Stimulated activated naive B cell treated with anti-CD40 and anti-IgM and Interleukin-4, amounts not matched to agents 10 μg/mL and 1 μg/mL and 100 μg/mL, for 72 hours (primary cell): ENCODE measurements at regions not wholly inside any gene's neighbourhood (a gene's known extent, or its start where the extent isn't known, plus 50 kb on each side); places are given as distances from the start of the nearest gene placed in this dataset.
"Not testable (repeated sequence)": the region's sequence is repeated elsewhere in the genome, so short reads cannot be mapped to it uniquely, and the experiment has no call there.

Source experiments
- ATAC-seq, 2 donors: fragments of 150-1000 bp; cut with Tn5 transposase; replicated peaks; 2 replicates each; pipeline ENCODE4 v1.10.0; 2021; ENCODE audit warnings: moderate library complexity in 1 of 2
- DNase-seq: peaks from one replicate; pipeline ENCODE4 v3.0.0; 2021
- H3K27ac Mint-ChIP-seq: one replicate; pipeline ENCODE4 v1.8.0; 2022; ENCODE audit warnings: mild to moderate bottlenecking, mixed read lengths
- H3K27me3 Mint-ChIP-seq, 2 donors: one replicate each; pipeline ENCODE4 v1.8.0; 2022; ENCODE audit warnings: mixed read lengths in 2 of 2
- H3K36me3 Mint-ChIP-seq, 2 donors: one replicate each; pipeline ENCODE4 v1.8.0; 2022; ENCODE audit warnings: mixed read lengths in 2 of 2, mild to moderate bottlenecking in 1 of 2
- H3K4me1 Mint-ChIP-seq, 2 donors: one replicate each; pipeline ENCODE4 v1.8.0; 2022; ENCODE audit warnings: mixed read lengths in 2 of 2, mild to moderate bottlenecking in 1 of 2
- H3K4me3 Mint-ChIP-seq, 2 donors: one replicate each; pipeline ENCODE4 v1.8.0; 2022; ENCODE audit warnings: mild to moderate bottlenecking in 2 of 2, mixed read lengths in 2 of 2, moderate library complexity in 1 of 2
- H3K9me3 Mint-ChIP-seq, 2 donors: one replicate each; pipeline ENCODE4 v1.8.0; 2022; ENCODE audit warnings: mixed read lengths in 2 of 2, mild to moderate bottlenecking in 1 of 2

DNA sequence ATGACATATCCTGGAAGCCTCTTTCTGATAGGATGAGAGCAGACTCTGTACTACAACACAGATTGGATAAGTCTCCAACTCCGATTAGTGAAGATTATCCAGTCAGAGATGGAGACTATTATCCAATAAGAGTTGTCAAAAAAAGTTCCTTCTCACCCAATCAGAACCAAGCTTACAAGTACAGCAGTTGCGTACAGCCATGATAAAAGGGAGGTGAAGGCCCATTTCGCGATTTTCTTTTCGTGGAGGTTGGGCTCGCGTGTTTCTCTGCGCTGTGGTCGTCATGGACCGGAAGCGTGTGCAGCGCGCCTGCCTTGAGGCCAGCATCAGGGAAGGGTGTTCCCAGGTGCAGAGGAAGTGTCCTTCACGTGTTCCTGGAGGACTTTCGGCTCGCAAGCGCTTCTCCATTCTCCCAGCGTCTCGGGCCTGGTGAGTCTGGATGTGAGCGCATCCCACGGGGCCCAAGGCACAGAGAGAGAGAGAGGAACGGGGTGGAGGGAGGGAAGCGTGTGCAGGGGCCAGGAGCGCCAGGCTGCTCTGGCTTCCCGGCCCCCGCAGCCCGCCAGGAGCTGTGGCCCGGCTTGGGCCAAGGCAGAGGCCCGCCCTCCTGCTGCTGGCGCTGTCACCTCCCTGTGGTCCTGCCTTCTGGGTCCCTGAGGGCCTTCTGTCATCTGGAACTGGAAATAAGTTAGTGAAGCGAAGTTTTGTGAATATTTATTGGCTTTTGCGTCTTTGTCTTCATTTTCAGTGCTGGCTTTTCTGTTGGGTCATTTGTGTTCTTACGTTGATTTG lies 53.9 kb downstream of the CDRT15L2 start:
- not testable (repeated sequence) for H3K4me1 Mint-ChIP-seq, H3K27ac Mint-ChIP-seq, DNase-seq, H3K36me3 Mint-ChIP-seq, H3K4me3 Mint-ChIP-seq, H3K9me3 Mint-ChIP-seq, H3K27me3 Mint-ChIP-seq, ATAC-seq

DNA sequence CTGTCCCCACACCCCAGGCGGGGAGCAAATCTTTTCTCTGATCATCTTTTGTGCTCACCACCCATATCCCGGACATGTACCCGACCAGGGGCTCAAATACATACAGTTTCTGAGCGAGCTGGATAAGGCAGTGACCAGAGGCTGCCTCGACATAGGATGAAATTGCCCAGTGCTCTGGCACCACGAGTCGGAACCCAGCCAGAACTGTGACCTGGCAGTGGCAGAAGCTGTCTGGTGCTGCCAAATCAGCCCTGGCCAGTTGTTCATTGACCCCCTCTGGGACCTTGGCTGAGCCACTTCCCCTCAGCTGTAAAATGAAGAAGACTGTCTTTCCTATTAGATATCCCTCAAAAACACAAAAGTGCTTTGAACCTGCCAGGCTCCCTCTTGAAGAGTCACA lies 60.6 kb downstream of the CDRT15L2 start:
- not testable (repeated sequence) for H3K27me3 Mint-ChIP-seq, DNase-seq, H3K4me3 Mint-ChIP-seq, H3K36me3 Mint-ChIP-seq, H3K9me3 Mint-ChIP-seq, ATAC-seq, H3K4me1 Mint-ChIP-seq, H3K27ac Mint-ChIP-seq

DNA sequence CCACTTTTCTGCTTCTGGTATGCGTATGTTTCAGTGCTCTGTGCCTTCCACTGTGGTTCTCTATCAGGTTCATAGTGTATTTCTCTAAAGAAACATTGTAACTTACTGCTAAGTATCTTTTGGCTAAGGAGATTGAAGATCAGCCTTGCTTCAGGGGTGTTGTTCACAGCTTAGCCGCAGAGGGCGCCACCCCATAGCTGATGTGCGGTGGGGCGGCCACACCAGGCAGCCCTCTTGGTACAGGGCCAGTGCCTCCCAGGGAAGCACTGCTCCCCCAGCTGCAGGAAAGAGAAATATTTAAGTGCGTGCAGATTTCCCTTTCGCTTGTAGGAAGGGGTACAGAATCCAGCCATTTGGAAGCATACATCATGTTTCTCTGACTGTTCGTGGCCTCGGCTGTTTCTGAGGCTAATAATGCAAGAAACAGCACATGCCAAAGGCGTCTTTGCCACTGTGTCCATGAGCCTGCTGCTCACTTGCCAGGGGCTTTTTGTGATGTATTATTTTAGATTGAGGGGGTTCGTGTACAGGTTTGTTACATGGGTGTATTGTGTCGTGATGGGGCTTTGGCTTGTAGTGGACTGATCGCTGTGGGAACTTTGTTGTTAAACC lies 67.2 kb downstream of the CDRT15L2 start:
- ATAC-seq, DNase-seq: not testable (repeated sequence)
- H3K27me3 Mint-ChIP-seq = peaks cover 0 to 21% of the 10 kb centered on the region in 2 donors

DNA sequence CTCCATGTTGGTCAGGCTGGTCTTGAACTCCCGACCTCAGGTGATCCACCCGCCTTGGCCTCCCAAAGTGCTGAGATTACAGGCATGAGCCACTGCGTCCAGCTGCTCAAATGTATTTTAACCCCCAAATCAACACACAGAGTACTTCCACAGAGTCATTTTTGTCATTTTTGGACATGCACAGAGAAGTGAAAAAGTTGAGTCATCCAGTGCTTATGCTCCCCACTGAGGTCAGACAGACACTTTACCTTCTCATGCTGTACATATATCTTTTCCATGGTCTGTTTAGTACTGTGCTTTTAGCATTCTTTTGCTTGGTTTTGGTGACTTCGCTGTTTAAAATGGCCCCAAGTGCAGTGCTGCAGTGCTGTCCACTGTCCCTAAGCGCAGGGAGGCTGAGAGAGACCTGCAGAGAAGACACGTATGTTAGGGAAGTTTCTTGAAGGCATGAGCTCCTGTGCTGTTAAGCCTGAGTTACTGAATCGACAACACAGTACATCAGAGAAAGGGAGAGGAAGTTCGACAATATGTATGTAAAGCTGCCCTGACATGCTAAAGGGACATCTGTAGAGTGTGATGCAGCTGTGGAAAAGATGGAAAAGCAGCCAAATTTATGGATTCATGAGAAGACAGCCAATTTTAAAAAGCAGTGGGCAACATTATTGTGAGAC lies 69.7 kb downstream of the CDRT15L2 start:
- H3K36me3 Mint-ChIP-seq, H3K9me3 Mint-ChIP-seq: not testable (repeated sequence)
- peaks cover 0 to 21% of the 10 kb centered on the region in 2 donors for H3K27me3 Mint-ChIP-seq
- peak overlapping the region; percentile 53 for H3K27ac Mint-ChIP-seq
- ATAC-seq (peak; percentile 94 to 95), DNase-seq (peak; percentile 26)
- peak overlapping the region in 1 of 2 donors; percentile 38 for H3K4me3 Mint-ChIP-seq
- peaks cover 13 to 44% of the 10 kb centered on the region in 2 donors for H3K4me1 Mint-ChIP-seq

More for the DNA sequence above, 67.2 kb downstream of the CDRT15L2 start:
- H3K27ac Mint-ChIP-seq, H3K4me3 Mint-ChIP-seq, H3K9me3 Mint-ChIP-seq, H3K36me3 Mint-ChIP-seq: not testable (repeated sequence)
- H3K4me1 Mint-ChIP-seq = peaks cover 11 to 41% of the 10 kb centered on the region in 2 donors

DNA sequence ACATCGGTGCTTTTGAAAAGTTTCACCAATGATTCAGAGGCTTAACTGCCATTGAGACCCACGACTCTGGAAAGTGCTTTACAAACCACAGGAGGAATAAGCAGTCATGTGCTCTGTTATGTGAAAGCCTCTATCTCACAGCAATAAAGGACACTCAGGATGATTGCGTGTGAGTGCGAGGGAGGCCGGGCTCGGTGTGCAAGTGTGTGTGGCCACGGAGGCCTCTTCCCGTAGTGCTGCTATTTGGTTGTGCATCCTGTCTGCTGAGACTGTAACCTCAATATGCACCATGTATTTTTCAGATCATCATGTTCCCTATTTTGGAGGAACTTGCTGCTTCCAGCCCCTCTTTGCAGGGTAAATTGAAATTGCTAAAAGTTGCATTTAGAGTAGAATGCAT lies 71.5 kb downstream of the CDRT15L2 start:
- H3K4me3 Mint-ChIP-seq, DNase-seq, H3K9me3 Mint-ChIP-seq, H3K36me3 Mint-ChIP-seq, H3K27ac Mint-ChIP-seq: not testable (repeated sequence)
- H3K27me3 Mint-ChIP-seq = peaks cover 0 to 16% of the 10 kb centered on the region in 2 donors
- H3K4me1 Mint-ChIP-seq = peaks cover 13 to 36% of the 10 kb centered on the region in 2 donors
- ATAC-seq = peak; percentile 57 to 70

DNA sequence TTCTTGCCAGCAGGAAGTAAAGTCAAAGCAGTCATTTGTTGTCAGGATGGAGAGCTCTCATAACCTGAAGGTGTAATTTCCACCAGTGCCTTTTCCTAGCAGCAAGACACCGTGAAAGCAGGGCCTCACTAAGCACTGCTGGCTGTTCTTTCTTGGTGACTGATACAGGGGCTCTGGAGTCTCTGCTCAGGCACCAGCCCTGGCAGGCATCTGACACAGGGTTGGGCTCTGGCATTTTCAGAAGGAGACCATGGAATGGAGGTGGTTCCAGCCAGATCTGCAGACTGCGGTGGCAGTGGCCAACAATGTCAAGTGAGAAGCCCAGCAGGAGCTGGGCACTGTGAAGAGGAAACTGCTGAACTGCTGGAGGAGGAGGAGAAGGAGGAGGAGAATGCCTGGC lies 72.2 kb downstream of the CDRT15L2 start:
- H3K27me3 Mint-ChIP-seq = peaks cover 0 to 14% of the 10 kb centered on the region in 2 donors
- not testable (repeated sequence) for H3K4me3 Mint-ChIP-seq, H3K9me3 Mint-ChIP-seq, ATAC-seq, DNase-seq, H3K27ac Mint-ChIP-seq, H3K36me3 Mint-ChIP-seq
- peaks cover 13 to 34% of the 10 kb centered on the region in 2 donors for H3K4me1 Mint-ChIP-seq

DNA sequence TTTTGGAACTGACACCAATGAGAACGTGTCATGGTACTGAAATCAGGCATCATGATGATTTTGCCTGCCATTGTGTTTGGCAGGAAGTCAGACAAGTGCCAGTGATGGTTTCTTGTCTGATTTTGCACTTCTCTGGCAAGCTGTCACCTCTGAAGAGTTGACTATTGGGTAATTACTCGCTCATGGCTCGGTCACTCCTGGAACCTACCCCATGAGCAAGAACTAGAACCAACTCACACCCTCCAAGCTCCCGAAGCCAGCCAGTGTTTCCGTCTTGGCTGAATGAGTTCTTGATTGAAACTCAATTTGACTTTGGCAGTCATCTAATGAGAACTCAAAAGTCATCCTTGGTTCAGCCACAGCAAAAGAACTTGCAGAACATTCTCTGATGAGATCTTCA lies 73.9 kb downstream of the CDRT15L2 start:
- peaks cover 13 to 27% of the 10 kb centered on the region in 2 donors for H3K4me1 Mint-ChIP-seq
- H3K9me3 Mint-ChIP-seq, H3K27me3 Mint-ChIP-seq, H3K27ac Mint-ChIP-seq, H3K4me3 Mint-ChIP-seq, DNase-seq, H3K36me3 Mint-ChIP-seq, ATAC-seq: not testable (repeated sequence)

DNA sequence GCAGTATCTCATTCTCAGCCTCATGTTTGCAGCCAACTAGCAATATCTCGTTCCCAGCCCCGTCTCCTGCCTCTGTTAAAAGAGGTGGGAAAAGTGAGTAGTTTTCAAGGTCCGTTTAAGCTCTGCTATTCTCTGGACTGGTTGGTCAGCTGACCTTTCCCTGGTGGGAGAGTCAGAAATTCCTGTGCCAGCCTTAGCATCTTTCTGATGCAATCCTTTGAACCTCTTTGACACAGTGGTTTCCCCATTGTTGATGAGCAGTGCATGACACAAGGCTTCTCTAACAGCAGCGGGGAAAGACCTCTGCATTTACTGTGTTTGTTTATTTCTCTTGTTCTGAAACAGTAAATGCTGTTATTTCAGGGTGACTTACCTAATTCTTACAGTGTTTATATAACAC lies 74.6 kb downstream of the CDRT15L2 start:
- not testable (repeated sequence) for H3K27me3 Mint-ChIP-seq, DNase-seq, H3K27ac Mint-ChIP-seq, H3K36me3 Mint-ChIP-seq, ATAC-seq, H3K9me3 Mint-ChIP-seq, H3K4me3 Mint-ChIP-seq
- peaks cover 12 to 23% of the 10 kb centered on the region in 2 donors for H3K4me1 Mint-ChIP-seq

DNA sequence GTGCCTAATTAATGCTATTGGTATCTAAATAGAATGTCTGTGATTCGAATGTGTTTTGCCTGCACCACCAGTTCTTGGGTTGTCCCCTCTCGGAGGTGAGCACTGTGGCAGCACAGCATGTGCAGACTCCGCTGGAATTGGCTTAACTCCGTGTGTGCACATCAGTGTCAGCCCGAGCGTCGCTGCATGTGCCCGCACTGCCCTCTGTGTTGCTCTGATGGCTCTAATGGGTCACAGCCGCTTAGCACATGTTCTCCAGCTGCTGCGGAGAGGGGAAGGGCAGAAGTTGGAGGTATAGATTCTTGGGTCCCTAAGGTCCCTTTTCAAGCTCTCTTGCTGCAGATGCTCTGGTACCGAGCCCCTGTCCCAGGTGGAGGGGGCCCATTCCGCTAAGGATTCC lies 75.1 kb downstream of the CDRT15L2 start:
- DNase-seq, H3K36me3 Mint-ChIP-seq, ATAC-seq, H3K9me3 Mint-ChIP-seq, H3K27ac Mint-ChIP-seq, H3K4me3 Mint-ChIP-seq, H3K27me3 Mint-ChIP-seq: not testable (repeated sequence)
- peaks cover 7 to 19% of the 10 kb centered on the region in 2 donors for H3K4me1 Mint-ChIP-seq

DNA sequence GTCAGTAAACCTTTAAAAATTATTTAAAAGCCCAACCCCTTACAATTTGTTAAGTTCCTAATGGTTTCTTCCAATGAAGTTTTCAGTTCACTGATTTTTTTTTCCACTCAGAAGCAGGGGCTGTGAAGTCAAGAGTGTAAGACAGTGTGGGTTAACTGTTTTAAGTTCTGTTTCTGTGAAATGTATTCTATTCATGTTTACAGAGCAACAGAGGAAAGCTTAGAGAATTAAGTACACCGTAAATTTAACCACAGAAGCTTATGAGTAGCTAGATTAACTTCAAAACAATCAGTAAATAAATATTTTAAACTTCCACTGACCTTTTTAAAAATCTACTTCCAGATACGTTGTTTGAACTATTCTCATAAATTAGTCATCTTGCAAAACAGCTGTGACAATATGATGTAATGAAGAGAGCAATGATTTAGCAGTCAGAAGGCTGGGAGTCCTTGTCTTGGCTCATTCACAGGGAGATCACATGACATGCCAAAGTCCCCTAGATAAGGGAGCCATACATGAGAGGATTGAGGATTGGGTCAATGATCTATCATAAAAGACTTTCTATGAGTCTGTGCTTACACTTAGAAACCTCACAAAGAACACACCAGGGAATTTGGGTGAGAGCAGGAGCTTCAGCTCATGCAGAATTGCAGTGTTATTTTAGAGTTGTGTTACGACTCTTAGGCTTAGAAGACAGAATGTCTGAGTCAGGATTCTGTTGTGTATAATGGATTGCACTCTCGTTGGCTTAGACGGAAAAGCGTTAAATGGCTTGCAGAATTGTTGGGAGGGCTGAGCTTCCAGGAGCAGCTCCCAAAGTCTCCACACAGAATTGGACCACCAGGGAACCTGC lies 85.8 kb downstream of the CDRT15L2 start:
- not testable (repeated sequence) for H3K27ac Mint-ChIP-seq, DNase-seq, H3K27me3 Mint-ChIP-seq, H3K36me3 Mint-ChIP-seq, H3K4me3 Mint-ChIP-seq, H3K9me3 Mint-ChIP-seq, H3K4me1 Mint-ChIP-seq
- peak in 1 of 2 donors; percentile 39 for ATAC-seq

DNA sequence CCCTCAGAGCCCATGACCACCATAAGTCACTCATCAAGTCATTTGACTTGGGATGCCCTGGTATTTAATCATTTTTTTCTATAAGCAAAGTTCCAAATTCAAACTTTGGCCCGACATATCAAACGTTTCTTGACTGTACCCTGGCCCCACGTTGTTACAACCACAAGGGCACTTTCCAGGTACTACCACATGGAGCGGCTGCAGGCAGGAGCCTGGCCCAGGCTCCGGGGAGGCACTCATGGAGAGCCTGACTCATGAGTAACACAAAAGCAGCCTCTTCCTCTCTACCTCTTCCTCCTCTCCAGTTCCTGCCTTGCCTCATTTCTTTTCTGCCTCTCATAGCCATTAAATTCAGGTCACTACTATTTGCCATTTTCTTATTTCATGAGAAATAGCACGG lies 87.2 kb downstream of the CDRT15L2 start:
- ATAC-seq = peak in 1 of 2 donors; percentile 63
- not testable (repeated sequence) for H3K27ac Mint-ChIP-seq, H3K36me3 Mint-ChIP-seq, H3K4me1 Mint-ChIP-seq, H3K4me3 Mint-ChIP-seq, H3K27me3 Mint-ChIP-seq, DNase-seq, H3K9me3 Mint-ChIP-seq

DNA sequence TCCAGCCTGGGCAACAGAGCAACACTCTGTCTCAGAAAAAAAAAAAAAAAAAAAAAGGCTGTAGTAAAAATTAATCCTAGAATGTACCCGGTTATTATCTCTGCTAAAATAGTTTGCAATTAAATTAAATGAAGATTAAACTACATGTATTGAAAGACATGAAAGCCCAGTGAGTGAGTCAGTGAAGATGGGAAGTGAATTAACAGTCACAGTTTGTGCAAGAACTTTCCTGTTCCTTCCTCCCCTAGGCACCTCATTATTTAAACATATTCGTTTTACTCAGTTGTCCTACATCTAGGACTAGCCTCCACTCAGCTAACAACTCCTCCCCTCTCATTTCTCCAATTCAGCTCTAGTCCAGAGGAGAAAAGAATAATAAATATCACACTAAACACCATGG lies 88.2 kb downstream of the CDRT15L2 start:
- not testable (repeated sequence) for DNase-seq, ATAC-seq, H3K4me1 Mint-ChIP-seq, H3K36me3 Mint-ChIP-seq, H3K27me3 Mint-ChIP-seq, H3K9me3 Mint-ChIP-seq, H3K27ac Mint-ChIP-seq, H3K4me3 Mint-ChIP-seq

DNA sequence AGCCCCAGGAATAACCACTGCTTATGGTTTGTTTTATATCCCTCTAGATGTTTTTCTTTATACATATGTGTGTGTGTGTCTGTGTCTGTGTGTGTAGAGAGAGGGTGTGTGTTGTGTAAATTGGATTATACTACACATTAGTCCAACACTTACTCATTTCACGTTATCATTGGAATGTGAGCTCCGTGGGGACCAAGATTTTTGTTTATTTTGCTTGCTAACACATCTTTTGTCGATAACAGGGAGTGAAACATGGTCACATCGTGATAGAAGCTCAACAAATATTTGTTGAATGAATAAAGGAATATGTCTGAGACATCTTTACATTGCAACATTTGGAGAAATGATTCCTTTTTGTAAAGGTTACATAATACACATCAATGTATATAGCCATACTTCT lies 88.8 kb downstream of the CDRT15L2 start:
- not testable (repeated sequence) for ATAC-seq, H3K36me3 Mint-ChIP-seq, H3K9me3 Mint-ChIP-seq, H3K4me1 Mint-ChIP-seq, H3K4me3 Mint-ChIP-seq, H3K27me3 Mint-ChIP-seq, H3K27ac Mint-ChIP-seq, DNase-seq

DNA sequence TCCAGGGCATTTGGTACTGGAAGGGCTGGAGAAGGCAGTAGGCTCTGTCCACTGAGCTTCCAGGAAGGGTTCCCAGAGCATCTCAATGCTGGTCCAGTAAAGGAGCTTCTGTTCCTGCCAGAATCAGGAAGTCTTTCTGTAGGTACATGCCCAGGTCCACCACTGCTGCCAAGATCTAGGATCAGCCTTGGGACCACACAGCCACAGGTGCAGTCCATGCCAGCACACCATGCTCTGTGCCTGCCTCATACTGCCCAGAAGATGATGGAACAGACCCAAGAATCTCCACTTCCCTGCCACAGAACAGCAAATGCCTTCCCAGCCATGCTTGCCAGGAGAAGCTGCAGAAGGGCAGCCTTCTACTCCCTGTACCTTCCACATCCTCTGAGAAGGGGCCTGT lies 89.3 kb downstream of the CDRT15L2 start:
- not testable (repeated sequence) for ATAC-seq, H3K4me3 Mint-ChIP-seq, DNase-seq, H3K4me1 Mint-ChIP-seq, H3K27me3 Mint-ChIP-seq, H3K27ac Mint-ChIP-seq, H3K9me3 Mint-ChIP-seq, H3K36me3 Mint-ChIP-seq
